HUES64 (cell line): ENCODE measurements at regions not wholly inside any gene's neighbourhood (a gene's known extent, or its start where the extent isn't known, plus 50 kb on each side); places are given as distances from the start of the nearest gene placed in this dataset.

ENCODE experiments used
- H3K27ac ChIP-seq: 2 replicates; pipeline ENCODE4 v1.7.0; 2013; ENCODE audit warnings: low read depth, low read length, inconsistent platforms
- H3K27me3 ChIP-seq: 2 replicates; pipeline ENCODE4 v1.6.1; 2013; ENCODE audit warnings: mild to moderate bottlenecking, low read length; ENCODE audit not compliant: insufficient read depth
- H3K36me3 ChIP-seq: 2 replicates; pipeline ENCODE4 v1.6.1; 2013; ENCODE audit warnings: mild to moderate bottlenecking, low read length; ENCODE audit not compliant: insufficient read depth
- H3K4me1 ChIP-seq: 2 replicates; pipeline ENCODE4 v1.6.1; 2013; ENCODE audit warnings: mild to moderate bottlenecking, low read length, moderate library complexity; ENCODE audit not compliant: insufficient read depth
- H3K4me3 ChIP-seq: 2 replicates; pipeline ENCODE4 v1.5.1; 2013; ENCODE audit warnings: mild to moderate bottlenecking, low read length, moderate library complexity
- H3K9ac ChIP-seq: 2 replicates; pipeline ENCODE4 v1.6.1; 2013; ENCODE audit warnings: mild to moderate bottlenecking, low read depth, low read length
- H3K9me3 ChIP-seq: 2 replicates; pipeline ENCODE4 v1.6.1; 2013; ENCODE audit warnings: low read depth, low read length; ENCODE audit not compliant: insufficient read depth
- WGBS: fragments of 150-250, 120-280 bp; methylation state at CpG from one replicate; pipeline ENCODE4 v1.1.7; 2013; ENCODE audit warnings: missing lambda C conversion rate; 5-methylcytosine and 5-hydroxymethylcytosine counted together

- no peaks in the 10 kb centered on the region for H3K36me3 ChIP-seq
- no peaks in the 10 kb centered on the region for H3K4me1 ChIP-seq
- no peaks in the 10 kb centered on the region for H3K27me3 ChIP-seq
- no peak overlapping the region for H3K27ac ChIP-seq
- 92% methylated on average over 1 of the region's 1 CpG for WGBS
- H3K4me3 ChIP-seq: no peak overlapping the region
- H3K9me3 ChIP-seq: no peaks in the 10 kb centered on the region
- H3K9ac ChIP-seq: no peak overlapping the region
Measured at GRCh38 chr2:17035010-17035409, 369.4 kb upstream of the CYRIA start.

DNA sequence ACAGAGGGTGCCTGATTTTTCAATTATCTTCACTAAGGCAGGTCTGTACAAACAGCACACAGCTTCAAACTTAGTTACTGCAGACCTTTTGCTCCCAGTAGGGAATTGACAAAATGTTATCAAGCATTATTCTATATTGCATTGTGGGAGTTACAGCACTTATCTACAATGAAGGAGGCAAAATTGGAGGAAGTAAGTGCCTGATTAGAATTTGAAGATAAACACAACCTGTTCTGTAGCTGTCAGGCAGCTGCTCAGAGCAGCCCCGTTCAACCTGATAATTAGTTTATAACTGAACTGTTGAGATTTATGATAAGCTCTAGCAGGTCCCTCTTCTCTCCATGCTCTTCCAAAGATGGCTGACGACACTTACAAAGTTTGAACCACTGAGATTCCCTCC is 364.4 kb upstream of the CYRIA start:
- Histone ChIP-seq H3K36me3 (no peaks in the 10 kb centered on the region), H3K27me3 (no peaks in the 10 kb centered on the region), H3K4me1 (no peaks in the 10 kb centered on the region), H3K4me3 (no peak overlapping the region), H3K9ac (no peak overlapping the region), H3K9me3 (no peaks in the 10 kb centered on the region), H3K27ac (no peak overlapping the region)
- 76% methylated on average over 2 of the region's 2 CpGs for WGBS

DNA sequence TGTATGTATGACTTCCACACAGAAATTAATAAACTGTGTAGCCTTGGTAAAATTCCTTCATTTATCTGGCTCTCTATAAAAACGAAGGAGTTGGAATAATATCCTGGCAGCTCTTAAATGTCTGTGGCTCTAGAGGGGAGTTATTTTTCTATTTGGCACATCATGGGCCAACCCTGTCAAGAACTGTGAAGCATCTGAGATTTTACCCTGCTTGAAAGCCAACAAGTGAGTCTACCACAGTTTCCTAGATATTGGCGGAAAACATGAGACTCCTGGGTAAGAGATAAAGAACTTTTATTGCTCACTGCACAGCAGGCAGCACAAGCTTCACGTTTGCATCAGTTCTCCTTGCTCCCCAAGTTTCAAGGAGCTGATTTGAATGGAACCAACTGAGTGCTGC is 346.7 kb upstream of the CYRIA start:
- H3K4me1 ChIP-seq: no peaks in the 10 kb centered on the region
- H3K36me3 ChIP-seq: no peaks in the 10 kb centered on the region

GRCh38 chr2:17010104-17010503 is 344.5 kb upstream of the CYRIA start:
- H3K9ac ChIP-seq: no peak overlapping the region
- no peaks in the 10 kb centered on the region for H3K27me3 ChIP-seq
- no peaks in the 10 kb centered on the region for H3K4me1 ChIP-seq
- H3K4me3 ChIP-seq: no peak overlapping the region
- no peaks in the 10 kb centered on the region for H3K36me3 ChIP-seq
- no peaks in the 10 kb centered on the region for H3K9me3 ChIP-seq
- 86% methylated on average over 2 of the region's 2 CpGs for WGBS
- no peak overlapping the region for H3K27ac ChIP-seq

More for the DNA sequence above, 346.7 kb upstream of the CYRIA start:
- H3K9me3 ChIP-seq: no peaks in the 10 kb centered on the region
- H3K27ac ChIP-seq: no peak overlapping the region
- H3K9ac ChIP-seq: no peak overlapping the region
- H3K27me3 ChIP-seq: no peaks in the 10 kb centered on the region
- no peak overlapping the region for H3K4me3 ChIP-seq
- 78% methylated on average over 3 of the region's 3 CpGs for WGBS

DNA sequence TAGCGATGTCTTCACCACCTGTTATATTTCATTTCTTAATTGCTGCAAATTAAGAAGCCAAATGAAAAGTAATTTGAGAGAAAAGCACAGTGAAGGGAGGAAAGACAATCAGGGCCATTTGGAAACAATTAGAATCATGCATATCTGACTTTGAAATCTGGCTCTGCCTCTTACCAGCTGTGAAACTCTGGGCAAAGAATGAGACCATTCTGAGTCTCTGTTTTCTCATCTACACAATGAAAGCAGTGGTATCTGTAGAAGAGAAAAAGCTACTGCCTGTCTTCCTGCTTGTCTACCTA is 334.5 kb upstream of the CYRIA start:
- 100% methylated on average over 1 of the region's 1 CpG for WGBS
- Histone ChIP-seq H3K9me3 (no peaks in the 10 kb centered on the region), H3K36me3 (no peaks in the 10 kb centered on the region), H3K27ac (no peak overlapping the region), H3K27me3 (no peaks in the 10 kb centered on the region), H3K9ac (no peak overlapping the region), H3K4me3 (no peak overlapping the region), H3K4me1 (no peaks in the 10 kb centered on the region)

DNA sequence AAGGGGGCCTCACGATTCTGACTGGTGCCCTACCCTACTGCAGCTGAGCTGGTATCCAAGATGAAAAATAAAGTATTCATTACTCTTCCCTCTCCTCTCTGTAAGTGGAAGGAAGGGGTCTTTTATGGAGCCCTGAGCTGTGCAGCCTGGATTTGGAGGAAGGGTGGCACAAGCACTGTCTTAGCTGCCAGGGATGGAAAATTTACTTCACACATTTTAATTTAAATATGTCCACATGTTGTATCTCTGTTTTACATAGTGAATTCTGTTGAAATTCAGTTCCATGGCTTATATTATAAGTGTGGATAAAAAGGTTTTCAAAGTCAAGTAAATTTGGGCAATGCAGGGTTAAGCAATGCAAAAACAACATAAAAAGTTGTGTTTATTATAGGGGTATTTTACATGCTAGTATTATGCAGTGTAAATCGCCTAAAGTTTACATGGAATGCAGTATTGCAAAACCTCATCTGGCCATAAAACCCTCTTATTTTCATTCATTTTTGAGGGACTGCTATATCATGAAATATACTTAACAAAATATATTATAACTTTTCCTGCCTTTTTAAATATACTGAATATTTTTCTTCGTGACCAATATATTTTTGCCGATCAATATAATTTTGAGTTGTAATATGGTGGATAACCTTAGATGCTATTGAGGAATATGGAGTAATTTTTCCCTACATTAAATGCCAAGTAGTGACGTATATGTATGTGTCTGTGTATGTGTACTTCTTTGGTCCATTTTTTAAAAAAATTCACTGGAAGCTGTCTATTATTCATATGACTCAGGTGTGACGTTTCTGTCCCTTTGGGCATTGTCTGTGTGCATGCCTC is 333.9 kb upstream of the CYRIA start:
- no peaks in the 10 kb centered on the region for H3K9me3 ChIP-seq
- no peak overlapping the region for H3K4me3 ChIP-seq
- H3K27me3 ChIP-seq: no peaks in the 10 kb centered on the region
- H3K9ac ChIP-seq: no peak overlapping the region
- H3K27ac ChIP-seq: no peak overlapping the region
- no peaks in the 10 kb centered on the region for H3K4me1 ChIP-seq
- no peaks in the 10 kb centered on the region for H3K36me3 ChIP-seq
- WGBS: 96% methylated on average over 5 of the region's 6 CpGs

GRCh38 chr2:16978301-16978700 is 312.7 kb upstream of the CYRIA start:
- WGBS: 100% methylated on average over 1 of the region's 1 CpG
- H3K9me3 ChIP-seq: no peaks in the 10 kb centered on the region

DNA sequence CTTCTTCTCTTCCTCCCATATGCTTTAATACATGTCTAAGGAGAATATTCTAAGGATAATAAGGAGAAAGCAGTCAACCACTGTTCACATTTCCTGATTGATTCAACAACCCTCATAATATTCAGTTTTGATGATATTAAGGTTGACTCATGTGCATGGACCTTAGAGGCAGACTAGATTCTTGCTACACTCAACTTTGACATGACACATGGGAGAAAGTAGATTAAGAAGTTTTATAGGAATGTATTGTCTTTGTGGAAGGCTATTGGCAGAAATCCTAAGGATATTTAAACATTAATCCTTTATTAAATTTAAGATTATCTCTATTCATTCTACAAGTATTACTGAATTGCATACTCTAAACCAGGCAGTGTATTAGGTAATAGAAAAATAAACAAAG is 309.1 kb upstream of the CYRIA start:
- no peaks in the 10 kb centered on the region for H3K36me3 ChIP-seq
- no peaks in the 10 kb centered on the region for H3K9me3 ChIP-seq
- H3K4me3 ChIP-seq: no peak overlapping the region
- H3K27ac ChIP-seq: no peak overlapping the region
- no peaks in the 10 kb centered on the region for H3K4me1 ChIP-seq
- H3K27me3 ChIP-seq: no peaks in the 10 kb centered on the region
- H3K9ac ChIP-seq: no peak overlapping the region

More at GRCh38 chr2:16978301-16978700, 312.7 kb upstream of the CYRIA start:
- Histone ChIP-seq H3K27me3 (no peaks in the 10 kb centered on the region), H3K9ac (no peak overlapping the region), H3K4me1 (no peaks in the 10 kb centered on the region), H3K36me3 (no peaks in the 10 kb centered on the region), H3K27ac (no peak overlapping the region), H3K4me3 (no peak overlapping the region)

DNA sequence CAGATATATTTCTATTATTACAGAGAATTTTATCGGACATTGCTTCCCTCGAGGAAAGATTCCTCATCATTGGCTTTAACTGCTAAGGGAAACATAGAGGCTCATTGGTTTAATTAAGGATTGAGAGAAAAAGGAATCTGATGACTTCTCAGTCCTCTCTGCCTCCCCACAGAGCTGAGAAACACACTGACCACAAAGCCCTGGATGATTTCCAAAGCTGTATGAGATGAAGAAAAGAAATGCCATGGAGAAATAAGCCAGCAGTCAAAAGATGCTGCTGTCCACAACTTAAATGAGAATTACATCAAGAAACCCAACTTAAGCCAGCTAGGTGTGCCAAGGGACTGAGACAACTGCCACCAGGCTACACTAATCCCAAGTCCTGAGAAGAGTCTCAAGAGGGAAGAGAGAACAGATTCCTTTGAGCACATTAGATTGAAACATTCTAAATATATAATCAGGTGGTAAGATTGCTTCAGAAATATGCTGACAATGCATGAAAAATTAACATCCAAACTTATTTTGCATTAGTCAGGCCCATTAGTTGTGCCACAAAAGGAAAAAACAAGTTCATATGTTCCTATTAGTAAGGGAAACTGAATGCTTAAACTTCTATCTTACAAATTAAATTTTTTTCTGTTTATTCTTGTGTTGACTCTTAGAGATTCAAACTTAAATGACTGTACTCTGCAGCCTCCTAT is 308.1 kb upstream of the CYRIA start:
- Histone ChIP-seq H3K4me3 (no peak overlapping the region), H3K9me3 (no peaks in the 10 kb centered on the region), H3K36me3 (no peaks in the 10 kb centered on the region), H3K4me1 (no peaks in the 10 kb centered on the region), H3K27ac (no peak overlapping the region), H3K9ac (no peak overlapping the region), H3K27me3 (no peaks in the 10 kb centered on the region)
- WGBS: 100% methylated on average over 1 of the region's 2 CpGs

GRCh38 chr2:16972276-16972675 is 306.6 kb upstream of the CYRIA start:
- WGBS: 95% methylated on average over 1 of the region's 1 CpG
- no peaks in the 10 kb centered on the region for H3K36me3 ChIP-seq
- no peaks in the 10 kb centered on the region for H3K27me3 ChIP-seq
- H3K9ac ChIP-seq: no peak overlapping the region
- H3K9me3 ChIP-seq: no peaks in the 10 kb centered on the region
- H3K27ac ChIP-seq: no peak overlapping the region
- no peak overlapping the region for H3K4me3 ChIP-seq
- H3K4me1 ChIP-seq: no peaks in the 10 kb centered on the region

- WGBS: 87% methylated on average over 4 of the region's 4 CpGs
- no peaks in the 10 kb centered on the region for H3K36me3 ChIP-seq
- H3K4me3 ChIP-seq: no peak overlapping the region
- H3K4me1 ChIP-seq: no peaks in the 10 kb centered on the region
- no peaks in the 10 kb centered on the region for H3K9me3 ChIP-seq
- no peaks in the 10 kb centered on the region for H3K27me3 ChIP-seq
- H3K27ac ChIP-seq: no peak overlapping the region
- H3K9ac ChIP-seq: no peak overlapping the region
Measured at GRCh38 chr2:16971722-16972234, 306.1 kb upstream of the CYRIA start.
